Retinal pigment epithelial cell (primary cell): ENCODE measurements at regions not wholly inside any gene's neighbourhood (a gene's known extent, or its start where the extent isn't known, plus 50 kb on each side); places are given as distances from the start of the nearest gene placed in this dataset.

Experiments
- DNase-seq: peaks from one replicate; pipeline ENCODE4 v3.0.0-alpha.2; 2010; ENCODE audit warnings: low read depth
- H3K4me3 ChIP-seq: 2 replicates; pipeline ENCODE4 v1.5.1; 2011; ENCODE audit warnings: mild to moderate bottlenecking, low read length, control low read depth, moderate library complexity
- CTCF ChIP-seq: conservative IDR thresholded peaks from 2 replicates; pipeline ENCODE4 v1.5.1; 2011; ENCODE audit warnings: low read depth, low read length, control low read depth, inconsistent platforms

- DNase-seq = no peak
- TF ChIP-seq CTCF = no peak
- no peak overlapping the region for H3K4me3 ChIP-seq
Observed at GRCh38 chr18:70415823-70416488, 127.1 kb downstream of the SOCS6 start.

- H3K4me3 ChIP-seq = no peak overlapping the region
- DNase-seq = no peak
- no peak for TF ChIP-seq CTCF
Observed at GRCh38 chr18:70414315-70414900, 125.6 kb downstream of the SOCS6 start.

GRCh38 chr18:70413455-70413854 is 124.6 kb downstream of the SOCS6 start:
- no peak for TF ChIP-seq CTCF
- H3K4me3 ChIP-seq = no peak overlapping the region
- DNase-seq = no peak

- peak; percentile 91 for DNase-seq
- peak; percentile 45 for TF ChIP-seq CTCF
- H3K4me3 ChIP-seq = no peak overlapping the region
Observed at GRCh38 chr18:70411876-70412435, 123.1 kb downstream of the SOCS6 start.

GRCh38 chr18:70411307-70411706 is 122.5 kb downstream of the SOCS6 start:
- DNase-seq = no peak
- TF ChIP-seq CTCF = no peak
- no peak overlapping the region for H3K4me3 ChIP-seq

GRCh38 chr18:70405052-70405451 is 116.2 kb downstream of the SOCS6 start:
- no peak overlapping the region for H3K4me3 ChIP-seq

More at GRCh38 chr18:70405052-70405451, 116.2 kb downstream of the SOCS6 start:
- DNase-seq = no peak
- no peak for TF ChIP-seq CTCF
